HUES48 (cell line): ENCODE measurements at regions not wholly inside any gene's neighbourhood (a gene's known extent, or its start where the extent isn't known, plus 50 kb on each side); places are given as distances from the start of the nearest gene placed in this dataset.
A peak's percentile ranks its signal among the peaks of the same experiment; 100 is the strongest.

ENCODE experiments used
- H3K27ac ChIP-seq: one replicate; pipeline ENCODE4 v1.7.0; 2013; ENCODE audit warnings: low read depth, low read length, inconsistent platforms
- H3K27me3 ChIP-seq: 2 replicates; pipeline ENCODE4 v1.6.1; 2013; ENCODE audit warnings: mild to moderate bottlenecking, low read length; ENCODE audit not compliant: control insufficient read depth, insufficient read depth
- H3K36me3 ChIP-seq: 2 replicates; pipeline ENCODE4 v1.6.1; 2013; ENCODE audit warnings: low read length; ENCODE audit not compliant: control insufficient read depth, insufficient read depth
- H3K4me1 ChIP-seq: 2 replicates; pipeline ENCODE4 v1.6.1; 2013; ENCODE audit warnings: mild to moderate bottlenecking, low read length; ENCODE audit not compliant: control insufficient read depth, insufficient read depth
- H3K4me3 ChIP-seq: 2 replicates; pipeline ENCODE4 v1.5.1; 2013; ENCODE audit warnings: mild to moderate bottlenecking, low read depth, low read length
- H3K9ac ChIP-seq: 2 replicates; pipeline ENCODE4 v1.6.1; 2013; ENCODE audit warnings: mild to moderate bottlenecking, low read depth, low read length, moderate library complexity
- H3K9me3 ChIP-seq: 2 replicates; pipeline ENCODE4 v1.6.1; 2013; ENCODE audit warnings: low read length; ENCODE audit not compliant: control insufficient read depth, insufficient read depth

GRCh38 chr1:233516732-233517131, 97.2 kb upstream of the KCNK1 start:
- Histone ChIP-seq H3K9me3 (no peaks in the 10 kb centered on the region), H3K27ac (no peak overlapping the region), H3K4me3 (no peak overlapping the region), H3K4me1 (no peaks in the 10 kb centered on the region), H3K9ac (no peak overlapping the region), H3K27me3 (no peaks in the 10 kb centered on the region), H3K36me3 (no peaks in the 10 kb centered on the region)

DNA sequence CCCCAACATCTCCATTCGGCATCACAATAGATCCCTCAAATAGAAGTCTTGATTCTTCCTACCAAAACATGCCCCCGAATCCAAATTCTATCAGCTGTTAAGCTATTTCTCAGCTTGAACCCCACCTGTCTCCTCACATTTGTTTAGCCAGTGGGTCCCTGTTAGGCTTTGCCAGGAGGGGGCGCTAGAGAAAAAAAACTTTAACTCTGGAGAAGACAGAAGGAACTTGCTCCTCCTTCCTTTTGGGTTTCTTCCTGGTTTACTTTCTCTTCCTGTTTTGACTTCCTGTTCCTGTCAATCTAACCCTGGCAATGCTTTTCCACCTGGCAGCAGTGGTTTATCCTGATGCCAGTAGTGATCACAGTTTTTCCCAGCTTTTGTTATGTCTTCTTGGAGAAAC, 95.6 kb upstream of the KCNK1 start:
- Histone ChIP-seq H3K27me3 (no peaks in the 10 kb centered on the region), H3K27ac (no peak overlapping the region), H3K9me3 (no peaks in the 10 kb centered on the region), H3K4me3 (no peak overlapping the region; the same call in 1 of the 2 replicates), H3K36me3 (no peaks in the 10 kb centered on the region), H3K4me1 (peaks cover 7% of the 10 kb centered on the region), H3K9ac (no peak overlapping the region)

DNA sequence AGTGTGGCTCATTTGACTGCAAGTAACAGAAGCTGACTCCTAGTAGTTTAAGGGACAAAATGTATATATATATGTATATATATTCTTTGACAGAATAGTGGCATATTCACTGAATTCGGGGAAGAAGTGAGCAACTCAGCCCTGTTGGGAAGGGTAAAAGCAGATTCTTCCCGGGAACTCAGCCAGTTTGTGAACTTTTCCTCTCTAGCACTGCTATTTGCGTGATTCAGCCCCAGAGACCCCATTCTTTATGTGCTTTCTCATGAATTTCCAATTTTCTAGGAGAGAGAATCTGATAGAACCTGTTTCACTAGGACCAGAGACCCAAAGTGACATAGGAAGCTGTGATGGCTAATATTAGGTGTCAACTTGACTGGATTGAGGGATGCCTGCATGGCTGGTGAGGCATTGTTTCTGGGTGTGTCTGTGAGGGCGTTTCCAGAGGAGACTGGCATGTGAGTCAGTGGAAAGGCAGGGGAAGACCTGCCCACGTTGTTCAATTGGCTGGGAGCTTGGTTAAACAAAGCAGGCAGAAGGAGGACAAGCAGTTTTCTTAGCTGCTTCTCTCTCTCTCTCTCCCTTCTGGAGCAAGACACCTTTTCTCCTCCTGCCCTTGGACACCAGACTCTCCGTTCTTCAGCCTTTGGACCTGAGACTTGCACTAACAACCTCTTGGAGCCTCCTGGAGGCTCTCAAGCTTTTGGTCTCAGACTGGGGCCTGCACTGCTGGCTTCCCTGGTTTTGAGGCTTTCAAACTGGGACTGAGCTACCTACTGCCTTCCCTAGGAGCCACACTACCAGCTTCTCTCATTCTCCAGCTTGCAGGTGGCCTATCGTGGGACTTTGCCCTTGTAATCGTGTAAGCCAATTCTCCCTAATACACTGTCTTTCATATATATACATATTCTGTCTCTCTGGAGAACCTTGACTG, 93.4 kb upstream of the KCNK1 start:
- Histone ChIP-seq H3K4me1 (peaks cover 13% of the 10 kb centered on the region), H3K27me3 (no peaks in the 10 kb centered on the region), H3K4me3 (no peak overlapping the region), H3K9me3 (no peaks in the 10 kb centered on the region), H3K9ac (no peak overlapping the region), H3K27ac (no peak overlapping the region), H3K36me3 (no peaks in the 10 kb centered on the region)

DNA sequence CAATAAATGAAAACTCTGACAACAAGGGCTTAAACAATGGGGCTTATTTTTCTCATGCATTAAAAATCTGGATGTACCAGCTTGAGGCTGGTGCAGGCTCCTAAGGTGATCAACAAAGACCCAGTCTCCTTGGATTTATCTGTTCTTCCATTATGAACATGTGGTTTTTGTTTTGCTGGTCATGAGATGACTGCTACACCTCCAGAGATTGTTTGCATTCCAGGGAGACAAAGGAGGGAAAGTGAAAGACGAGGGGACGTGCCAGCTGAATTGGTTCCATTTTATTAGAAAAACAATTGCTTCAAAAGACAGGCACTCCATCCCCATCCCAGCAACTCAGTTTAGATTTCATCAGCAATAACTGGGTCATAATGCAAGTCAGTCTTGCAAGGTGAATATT, 90.9 kb upstream of the KCNK1 start:
- no peaks in the 10 kb centered on the region for H3K9me3 ChIP-seq
- H3K4me3 ChIP-seq: no peak overlapping the region
- H3K9ac ChIP-seq: no peak overlapping the region
- H3K27ac ChIP-seq: peak overlapping the region; percentile 45
- no peaks in the 10 kb centered on the region for H3K36me3 ChIP-seq
- peaks cover 13% of the 10 kb centered on the region for H3K4me1 ChIP-seq
- no peaks in the 10 kb centered on the region for H3K27me3 ChIP-seq

- peaks cover 11% of the 10 kb centered on the region for H3K4me1 ChIP-seq
- no peak overlapping the region for H3K27ac ChIP-seq
- H3K9me3 ChIP-seq: peaks cover 16% of the 10 kb centered on the region
- H3K9ac ChIP-seq: no peak overlapping the region
- H3K4me3 ChIP-seq: no peak overlapping the region
- no peaks in the 10 kb centered on the region for H3K36me3 ChIP-seq
- H3K27me3 ChIP-seq: no peaks in the 10 kb centered on the region
These were observed 86.1 kb upstream of the KCNK1 start for GRCh38 chr1:233527818-233528217.

DNA sequence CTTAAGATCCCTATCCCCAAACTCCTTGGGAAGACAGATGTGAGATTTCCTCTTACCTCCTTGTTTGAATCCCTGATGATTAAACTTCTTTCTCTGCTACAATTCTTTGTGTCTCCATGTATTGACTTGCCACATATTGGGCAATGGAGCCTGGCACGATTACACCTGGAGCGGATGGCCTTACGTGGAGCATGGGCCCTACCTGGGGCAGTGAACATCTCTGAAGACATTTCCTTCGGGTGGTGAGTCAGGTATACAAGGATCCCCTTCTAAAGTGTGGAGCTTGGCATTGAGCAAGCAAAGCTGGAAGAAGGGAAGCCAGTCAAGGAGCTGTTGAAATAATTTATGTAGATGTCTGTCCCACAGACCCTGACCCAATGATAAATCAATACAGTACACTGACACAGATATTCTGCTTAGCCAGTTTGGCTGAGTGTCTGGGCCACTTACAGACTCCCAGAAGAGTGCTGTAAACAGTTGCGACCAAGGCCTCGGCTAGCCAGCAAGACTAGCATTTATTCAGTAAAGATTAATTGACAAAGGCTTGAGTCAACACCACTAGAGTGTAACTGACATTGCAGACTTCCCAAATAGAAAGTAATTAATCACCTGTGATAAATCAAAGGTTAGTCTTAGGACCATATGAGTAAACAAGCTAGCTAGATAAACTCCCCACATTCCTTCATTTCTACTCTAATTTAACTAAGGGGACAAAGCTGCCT, 83.1 kb upstream of the KCNK1 start:
- no peak overlapping the region for H3K9ac ChIP-seq

GRCh38 chr1:233540816-233541215, 73.1 kb upstream of the KCNK1 start:
- Histone ChIP-seq H3K4me3 (no peak overlapping the region), H3K36me3 (no peaks in the 10 kb centered on the region), H3K9me3 (no peaks in the 10 kb centered on the region)

More for the DNA sequence above, 83.1 kb upstream of the KCNK1 start:
- Histone ChIP-seq H3K36me3 (no peaks in the 10 kb centered on the region), H3K27me3 (no peaks in the 10 kb centered on the region), H3K4me1 (no peaks in the 10 kb centered on the region), H3K4me3 (no peak overlapping the region), H3K9me3 (peaks cover 16% of the 10 kb centered on the region), H3K27ac (no peak overlapping the region)

GRCh38 chr1:233543338-233544255, 70.3 kb upstream of the KCNK1 start:
- Histone ChIP-seq H3K27ac (peak overlapping the region; percentile 36), H3K9me3 (no peaks in the 10 kb centered on the region), H3K9ac (no peak overlapping the region), H3K4me1 (no peaks in the 10 kb centered on the region), H3K4me3 (no peak overlapping the region), H3K36me3 (no peaks in the 10 kb centered on the region), H3K27me3 (no peaks in the 10 kb centered on the region)

More at GRCh38 chr1:233540816-233541215, 73.1 kb upstream of the KCNK1 start:
- H3K9ac ChIP-seq: no peak overlapping the region
- no peaks in the 10 kb centered on the region for H3K4me1 ChIP-seq
- no peaks in the 10 kb centered on the region for H3K27me3 ChIP-seq
- H3K27ac ChIP-seq: no peak overlapping the region

DNA sequence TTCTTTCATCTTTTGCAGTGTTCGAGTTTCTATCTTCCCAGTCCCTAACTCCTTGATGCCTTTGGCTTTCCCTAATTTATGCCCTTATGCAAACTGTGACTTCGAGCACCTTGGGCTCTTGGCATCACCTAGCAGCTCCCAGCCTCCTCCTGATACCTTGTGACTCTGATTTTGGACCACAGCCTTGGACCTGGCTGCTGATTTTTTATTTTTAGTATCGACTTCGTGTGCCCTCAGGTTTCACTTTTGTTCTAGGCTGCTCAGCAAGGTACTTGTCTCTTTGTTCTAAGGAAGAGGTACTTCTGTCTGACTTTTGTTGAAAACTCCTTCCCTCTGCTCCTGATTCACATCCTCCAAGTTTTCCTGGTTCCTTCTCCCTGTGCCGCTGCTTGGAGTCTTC, 69.6 kb upstream of the KCNK1 start:
- Histone ChIP-seq H3K4me1 (no peaks in the 10 kb centered on the region), H3K27ac (no peak overlapping the region), H3K36me3 (no peaks in the 10 kb centered on the region), H3K27me3 (no peaks in the 10 kb centered on the region), H3K9ac (no peak overlapping the region), H3K4me3 (no peak overlapping the region), H3K9me3 (no peaks in the 10 kb centered on the region)

DNA sequence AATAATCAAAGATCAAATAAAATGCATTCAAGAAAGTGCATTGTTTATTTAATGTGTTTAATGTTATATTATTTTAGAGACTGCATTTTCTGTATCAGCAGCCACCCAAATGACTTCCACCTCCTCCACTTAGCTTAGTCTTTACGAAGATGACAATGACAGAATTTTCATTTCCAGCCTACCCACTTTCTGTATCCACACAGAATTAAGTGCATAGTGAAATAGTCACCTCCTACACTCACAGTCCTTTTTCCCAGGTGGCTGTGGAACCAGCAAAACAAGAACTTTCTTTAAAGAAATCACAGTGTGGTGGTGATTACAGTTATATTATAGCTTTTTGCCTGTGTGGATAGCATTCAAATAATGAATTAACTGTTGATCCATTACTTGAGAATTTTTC, 66.2 kb upstream of the KCNK1 start:
- H3K4me1 ChIP-seq: no peaks in the 10 kb centered on the region
- no peaks in the 10 kb centered on the region for H3K27me3 ChIP-seq
- no peak overlapping the region for H3K27ac ChIP-seq
- no peak overlapping the region for H3K4me3 ChIP-seq
- H3K9me3 ChIP-seq: no peaks in the 10 kb centered on the region
- H3K9ac ChIP-seq: no peak overlapping the region
- H3K36me3 ChIP-seq: no peaks in the 10 kb centered on the region
